ENCODE measurements at regions not wholly inside any gene's neighbourhood (a gene's known extent, or its start where the extent isn't known, plus 50 kb on each side); places are given as distances from the start of the nearest gene placed in this dataset.
A peak's percentile ranks its signal among the peaks of the same experiment; 100 is the strongest.
"Not testable (repeated sequence)": the region's sequence is repeated elsewhere in the genome, so short reads cannot be mapped to it uniquely, and the experiment has no call there.

GRCh38 chr2:234363647-234364294, 133.1 kb downstream of the ARL4C start:
- no peaks in the 10 kb centered on the region for H3K27me3 ChIP-seq (ENCODE audit: control insufficient read depth, insufficient read depth, low read length)
- no peak overlapping the region for H3K27ac ChIP-seq (ENCODE audit: low read length)
- peaks cover 2% of the 10 kb centered on the region; the same call in 1 of the 2 replicates for H3K4me1 ChIP-seq (ENCODE audit: control insufficient read depth, insufficient read depth, low read length)
- no peaks in the 10 kb centered on the region for H3K9me3 ChIP-seq (ENCODE audit: control insufficient read depth, insufficient read depth, low read length)
- no CpG with 5 or more reads among the region's 10 CpGs for WGBS (ENCODE audit: insufficient coverage, insufficient read length)
- no peak for DNase-seq (ENCODE audit: low read depth, low spot score)
- no peaks in the 10 kb centered on the region for H3K36me3 ChIP-seq (ENCODE audit: control insufficient read depth, insufficient read depth, low read length)
- H3K4me3 ChIP-seq (ENCODE audit: low read length), result no peak overlapping the region

- peak; percentile 78 for DNase-seq (ENCODE audit: low read depth, low spot score)
- H3K27ac ChIP-seq (ENCODE audit: low read length), result no peak overlapping the region
- H3K36me3 ChIP-seq (ENCODE audit: control insufficient read depth, insufficient read depth, low read length), result no peaks in the 10 kb centered on the region
- no CpG with 5 or more reads among the region's 4 CpGs for WGBS (ENCODE audit: insufficient coverage, insufficient read length)
- H3K27me3 ChIP-seq (ENCODE audit: control insufficient read depth, insufficient read depth, low read length), result no peaks in the 10 kb centered on the region
- no peaks in the 10 kb centered on the region for H3K9me3 ChIP-seq (ENCODE audit: control insufficient read depth, insufficient read depth, low read length)
- peaks cover 2% of the 10 kb centered on the region; the same call in 1 of the 2 replicates for H3K4me1 ChIP-seq (ENCODE audit: control insufficient read depth, insufficient read depth, low read length)
- no peak overlapping the region for H3K4me3 ChIP-seq (ENCODE audit: low read length)
Observed at GRCh38 chr2:234363011-234363487, 133.8 kb downstream of the ARL4C start.

DNA sequence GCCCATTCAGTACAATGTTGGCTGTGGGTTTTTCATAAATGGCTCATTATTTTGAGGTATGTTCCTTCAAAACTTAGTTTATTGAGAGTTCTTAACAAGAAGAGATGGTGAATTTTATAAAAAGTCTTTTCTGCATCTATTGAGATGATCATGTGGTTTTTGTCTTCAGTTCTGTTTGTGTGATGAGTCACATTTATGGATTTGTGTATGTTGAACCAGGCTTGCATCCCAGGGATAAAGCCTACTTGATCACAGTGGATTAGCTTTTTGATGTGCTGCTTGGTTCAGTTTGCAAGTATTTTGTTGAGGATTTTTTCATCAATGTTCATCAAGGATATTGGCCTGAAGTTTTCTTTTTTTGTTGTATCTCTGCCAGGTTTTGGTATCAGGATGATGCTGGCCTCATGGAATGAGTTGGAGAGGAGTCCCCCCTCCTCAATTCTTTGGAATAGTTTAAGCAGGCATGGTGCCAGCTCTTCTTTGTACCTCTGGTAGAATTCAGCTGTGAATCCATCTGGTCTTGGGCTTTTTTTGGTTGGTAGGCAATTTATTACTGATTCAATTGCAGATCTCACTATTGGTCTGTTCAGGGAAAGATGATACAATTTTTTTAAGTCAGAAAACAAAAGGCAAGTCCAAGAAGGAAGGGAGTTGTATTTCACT, 136.4 kb downstream of the ARL4C start:
- not testable (repeated sequence) for H3K4me1 ChIP-seq (ENCODE audit: control insufficient read depth, insufficient read depth, low read length); H3K27ac ChIP-seq (ENCODE audit: low read length); H3K4me3 ChIP-seq (ENCODE audit: low read length); DNase-seq (ENCODE audit: low read depth, low spot score); H3K27me3 ChIP-seq (ENCODE audit: control insufficient read depth, insufficient read depth, low read length); H3K9me3 ChIP-seq (ENCODE audit: control insufficient read depth, insufficient read depth, low read length); H3K36me3 ChIP-seq (ENCODE audit: control insufficient read depth, insufficient read depth, low read length)

- DNase-seq (ENCODE audit: low read depth, low spot score), result no peak
Observed at GRCh38 chr2:234357666-234358065, 139.2 kb downstream of the ARL4C start.

DNA sequence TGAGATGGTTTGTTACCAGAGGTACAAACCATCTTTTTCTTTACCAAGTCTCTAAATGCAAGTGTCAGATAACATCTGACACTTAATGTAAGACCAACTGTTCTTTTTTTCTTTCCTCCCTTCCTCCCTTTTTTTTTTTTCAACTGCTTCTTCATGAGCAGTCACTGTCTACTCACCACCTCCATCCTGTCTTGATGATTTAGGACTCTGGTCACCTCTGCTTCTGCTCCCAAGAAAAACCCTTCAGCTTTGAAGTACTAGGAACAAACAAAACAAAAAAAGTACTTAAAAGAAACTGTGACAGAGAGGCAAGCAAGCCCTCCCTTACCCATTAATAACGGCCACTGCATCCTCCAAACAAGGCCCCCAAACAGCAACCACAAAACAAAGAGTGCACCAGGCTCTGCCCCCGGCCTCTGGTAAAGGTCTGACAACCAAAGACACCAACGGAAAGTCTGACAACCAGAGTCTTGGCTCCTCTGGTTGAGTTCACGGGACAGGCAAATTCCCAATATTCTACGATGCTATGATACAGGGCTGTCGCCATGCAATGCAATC, 141.0 kb downstream of the ARL4C start:
- WGBS (ENCODE audit: insufficient coverage, insufficient read length), result no CpG with 5 or more reads among the region's 6 CpGs
- Histone ChIP-seq H3K9me3 (ENCODE audit: control insufficient read depth, insufficient read depth, low read length) (no peaks in the 10 kb centered on the region), H3K27ac (ENCODE audit: low read length) (no peak overlapping the region), H3K36me3 (ENCODE audit: control insufficient read depth, insufficient read depth, low read length) (no peaks in the 10 kb centered on the region), H3K27me3 (ENCODE audit: control insufficient read depth, insufficient read depth, low read length) (no peaks in the 10 kb centered on the region), H3K4me3 (ENCODE audit: low read length) (no peak overlapping the region), H3K4me1 (ENCODE audit: control insufficient read depth, insufficient read depth, low read length) (peaks cover 1% of the 10 kb centered on the region; the same call in 1 of the 2 replicates)
- no peak for DNase-seq (ENCODE audit: low read depth, low spot score)

More at GRCh38 chr2:234357666-234358065, 139.2 kb downstream of the ARL4C start:
- H3K36me3 ChIP-seq (ENCODE audit: control insufficient read depth, insufficient read depth, low read length), result no peaks in the 10 kb centered on the region
- no peaks in the 10 kb centered on the region for H3K9me3 ChIP-seq (ENCODE audit: control insufficient read depth, insufficient read depth, low read length)
- H3K4me3 ChIP-seq (ENCODE audit: low read length), result no peak overlapping the region
- H3K27ac ChIP-seq (ENCODE audit: low read length), result no peak overlapping the region
- 60% methylated on average over 1 of the region's 3 CpGs for WGBS (ENCODE audit: insufficient coverage, insufficient read length)
- H3K4me1 ChIP-seq (ENCODE audit: control insufficient read depth, insufficient read depth, low read length), result peaks cover 1% of the 10 kb centered on the region; the same call in 1 of the 2 replicates
- H3K27me3 ChIP-seq (ENCODE audit: control insufficient read depth, insufficient read depth, low read length), result no peaks in the 10 kb centered on the region

DNA sequence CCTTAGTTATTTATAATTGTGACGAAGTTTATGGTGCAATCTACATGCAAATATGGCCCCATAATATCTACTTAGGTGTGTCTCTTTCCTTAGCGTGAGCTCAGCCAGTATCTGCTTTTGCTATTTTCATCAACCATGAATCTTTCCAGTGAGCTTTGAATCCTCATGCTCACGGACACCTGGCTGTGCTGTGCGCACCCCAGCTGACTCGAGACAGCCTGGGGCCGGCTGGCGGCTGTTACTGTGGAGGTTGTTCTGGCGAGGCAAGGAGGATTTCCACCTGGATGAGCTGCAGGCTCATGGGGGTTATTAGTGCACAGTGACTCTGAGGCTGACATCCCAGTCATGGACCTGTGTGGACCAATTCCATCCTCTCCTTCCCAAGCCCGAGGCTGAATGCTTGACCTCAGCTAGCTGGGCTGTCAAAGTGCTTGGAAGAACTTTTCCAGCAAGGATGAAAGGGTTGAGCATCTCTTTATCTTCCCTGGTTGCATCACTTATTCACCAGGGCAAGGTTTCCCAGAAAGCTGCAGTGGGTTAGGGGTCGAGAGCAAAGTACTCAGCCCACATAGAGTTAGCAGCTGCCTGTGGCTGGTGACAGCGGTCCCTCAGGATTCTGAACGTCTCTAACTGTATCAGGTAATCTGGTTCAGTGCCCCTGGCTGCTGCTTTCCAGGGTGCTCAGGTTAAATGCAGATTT, 141.7 kb downstream of the ARL4C start:
- H3K4me3 ChIP-seq (ENCODE audit: low read length), result no peak overlapping the region
- WGBS (ENCODE audit: insufficient coverage, insufficient read length), result no CpG with 5 or more reads among the region's 12 CpGs
- H3K36me3 ChIP-seq (ENCODE audit: control insufficient read depth, insufficient read depth, low read length), result no peaks in the 10 kb centered on the region
- no peak for DNase-seq (ENCODE audit: low read depth, low spot score)
- H3K27me3 ChIP-seq (ENCODE audit: control insufficient read depth, insufficient read depth, low read length), result no peaks in the 10 kb centered on the region
- no peaks in the 10 kb centered on the region for H3K9me3 ChIP-seq (ENCODE audit: control insufficient read depth, insufficient read depth, low read length)
- H3K4me1 ChIP-seq (ENCODE audit: control insufficient read depth, insufficient read depth, low read length), result peaks cover 1% of the 10 kb centered on the region; the same call in 1 of the 2 replicates
- H3K27ac ChIP-seq (ENCODE audit: low read length), result no peak overlapping the region

- no peaks in the 10 kb centered on the region for H3K27me3 ChIP-seq (ENCODE audit: control insufficient read depth, insufficient read depth, low read length)
- no peaks in the 10 kb centered on the region for H3K9me3 ChIP-seq (ENCODE audit: control insufficient read depth, insufficient read depth, low read length)
- WGBS (ENCODE audit: insufficient coverage, insufficient read length), result no CpG with 5 or more reads among the region's 7 CpGs
- no peak overlapping the region for H3K4me3 ChIP-seq (ENCODE audit: low read length)
- H3K27ac ChIP-seq (ENCODE audit: low read length), result no peak overlapping the region
- DNase-seq (ENCODE audit: low read depth, low spot score), result no peak
- no peaks in the 10 kb centered on the region for H3K36me3 ChIP-seq (ENCODE audit: control insufficient read depth, insufficient read depth, low read length)
- H3K4me1 ChIP-seq (ENCODE audit: control insufficient read depth, insufficient read depth, low read length), result peaks cover under 1% of the 10 kb centered on the region; the same call in 1 of the 2 replicates
Observed at GRCh38 chr2:234352270-234352669, 144.6 kb downstream of the ARL4C start.

DNA sequence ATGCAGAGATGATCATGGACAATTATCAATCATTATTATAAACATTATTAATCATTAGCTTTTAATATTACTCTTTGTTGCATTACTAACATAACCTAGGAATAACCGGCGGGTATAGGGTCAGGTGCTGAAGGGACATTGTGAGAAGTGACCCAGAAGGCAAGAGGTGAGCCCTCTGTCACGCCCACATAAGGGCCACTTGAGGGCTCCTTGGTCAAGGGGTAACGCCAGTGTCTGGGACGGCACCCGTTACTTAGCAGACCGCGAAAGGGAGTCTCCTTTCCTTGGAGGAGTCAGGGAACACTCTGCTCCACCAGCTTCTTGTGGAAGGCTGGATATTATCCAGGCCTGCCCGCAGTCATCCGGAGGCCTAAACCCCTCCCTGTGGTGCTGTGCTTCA, 145.0 kb downstream of the ARL4C start:
- not testable (repeated sequence) for H3K27me3 ChIP-seq (ENCODE audit: control insufficient read depth, insufficient read depth, low read length); H3K4me1 ChIP-seq (ENCODE audit: control insufficient read depth, insufficient read depth, low read length); H3K36me3 ChIP-seq (ENCODE audit: control insufficient read depth, insufficient read depth, low read length); H3K4me3 ChIP-seq (ENCODE audit: low read length); H3K9me3 ChIP-seq (ENCODE audit: control insufficient read depth, insufficient read depth, low read length); H3K27ac ChIP-seq (ENCODE audit: low read length); DNase-seq (ENCODE audit: low read depth, low spot score)
- WGBS (ENCODE audit: insufficient coverage, insufficient read length), result no CpG with 5 or more reads among the region's 10 CpGs

GRCh38 chr2:234348081-234348480, 148.8 kb downstream of the ARL4C start:
- Histone ChIP-seq H3K4me1 (ENCODE audit: control insufficient read depth, insufficient read depth, low read length) (no peaks in the 10 kb centered on the region), H3K4me3 (ENCODE audit: low read length) (no peak overlapping the region), H3K27me3 (ENCODE audit: control insufficient read depth, insufficient read depth, low read length) (peaks cover 1% of the 10 kb centered on the region; the same call in 1 of the 2 replicates), H3K9me3 (ENCODE audit: control insufficient read depth, insufficient read depth, low read length) (no peaks in the 10 kb centered on the region), H3K27ac (ENCODE audit: low read length) (no peak overlapping the region), H3K36me3 (ENCODE audit: control insufficient read depth, insufficient read depth, low read length) (no peaks in the 10 kb centered on the region)
- DNase-seq (ENCODE audit: low read depth, low spot score), result no peak
- no CpG with 5 or more reads among the region's 9 CpGs for WGBS (ENCODE audit: insufficient coverage, insufficient read length)

GRCh38 chr2:234345921-234346320, 151.0 kb downstream of the ARL4C start:
- DNase-seq (ENCODE audit: low read depth, low spot score), result no peak
- no peak overlapping the region for H3K27ac ChIP-seq (ENCODE audit: low read length)
- H3K4me3 ChIP-seq (ENCODE audit: low read length), result no peak overlapping the region
- no CpG with 5 or more reads among the region's 5 CpGs for WGBS (ENCODE audit: insufficient coverage, insufficient read length)
- H3K27me3 ChIP-seq (ENCODE audit: control insufficient read depth, insufficient read depth, low read length), result peaks cover 1% of the 10 kb centered on the region; the same call in 1 of the 2 replicates
- no peaks in the 10 kb centered on the region for H3K36me3 ChIP-seq (ENCODE audit: control insufficient read depth, insufficient read depth, low read length)
- no peaks in the 10 kb centered on the region for H3K9me3 ChIP-seq (ENCODE audit: control insufficient read depth, insufficient read depth, low read length)
- H3K4me1 ChIP-seq (ENCODE audit: control insufficient read depth, insufficient read depth, low read length), result no peaks in the 10 kb centered on the region

Data from iPS DF 6.9 (cell line).